Activated T-helper 17 cell treated with anti-CD3 and anti-CD28 coated beads, Interleukin-2, amount 50 U/mL, for 72 hours (primary cell): ENCODE measurements at regions not wholly inside any gene's neighbourhood (a gene's known extent, or its start where the extent isn't known, plus 50 kb on each side); places are given as distances from the start of the nearest gene placed in this dataset.

Source experiments
- ATAC-seq: fragments of 150-1000 bp; cut with Tn5 transposase; replicated peaks from 2 replicates; pipeline ENCODE4 v1.10.0; 2021; ENCODE audit warnings: mild to moderate bottlenecking, moderate library complexity
- H3K27ac Mint-ChIP-seq: one replicate; pipeline ENCODE4 v1.8.0; 2022; ENCODE audit warnings: mixed read lengths
- H3K27me3 Mint-ChIP-seq: one replicate; pipeline ENCODE4 v1.8.0; 2022; ENCODE audit warnings: mixed read lengths
- H3K36me3 Mint-ChIP-seq: one replicate; pipeline ENCODE4 v1.8.0; 2022; ENCODE audit warnings: low read depth, mild to moderate bottlenecking, mixed read lengths
- H3K4me1 Mint-ChIP-seq: one replicate; pipeline ENCODE4 v1.8.0; 2022; ENCODE audit warnings: mixed read lengths
- H3K4me3 Mint-ChIP-seq: one replicate; pipeline ENCODE4 v1.8.0; 2022; ENCODE audit warnings: mild to moderate bottlenecking, mixed read lengths
- H3K9me3 Mint-ChIP-seq: one replicate; pipeline ENCODE4 v1.8.0; 2022; ENCODE audit warnings: mixed read lengths

- Mint-ChIP-seq H3K27ac (no peak overlapping the region), H3K36me3 (no peaks in the 10 kb centered on the region), H3K27me3 (peaks cover 53% of the 10 kb centered on the region), H3K9me3 (no peaks in the 10 kb centered on the region), H3K4me3 (no peak overlapping the region), H3K4me1 (no peaks in the 10 kb centered on the region)
- ATAC-seq: no peak
These were observed 191.4 kb downstream of the BUD13 start for GRCh38 chr11:116581349-116581748.

DNA sequence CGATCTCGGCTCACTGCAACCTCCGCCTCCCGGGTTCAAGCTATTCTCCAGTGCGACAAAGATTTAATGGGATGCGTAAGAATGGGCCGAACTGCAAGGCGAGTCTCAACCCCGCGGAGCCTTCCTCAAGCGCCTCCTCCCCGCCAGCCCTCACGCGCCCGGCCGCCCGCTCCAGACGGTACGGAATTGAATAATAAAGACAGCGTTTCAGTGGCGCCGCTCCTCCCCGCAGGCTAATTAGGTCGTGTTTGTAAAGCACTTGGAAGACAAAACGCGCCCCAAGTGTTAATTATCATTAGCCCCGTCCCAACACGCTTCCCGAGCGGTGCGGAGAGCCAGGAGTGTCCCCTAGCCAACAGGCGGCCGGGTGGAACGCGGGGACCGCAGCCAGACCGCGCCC, 192.0 kb downstream of the BUD13 start:
- no peaks in the 10 kb centered on the region for H3K4me1 Mint-ChIP-seq
- peaks cover 53% of the 10 kb centered on the region for H3K27me3 Mint-ChIP-seq
- H3K27ac Mint-ChIP-seq: no peak overlapping the region
- H3K9me3 Mint-ChIP-seq: no peaks in the 10 kb centered on the region
- no peaks in the 10 kb centered on the region for H3K36me3 Mint-ChIP-seq
- no peak for ATAC-seq
- H3K4me3 Mint-ChIP-seq: no peak overlapping the region

GRCh38 chr11:116579857-116580727, 192.7 kb downstream of the BUD13 start:
- H3K27me3 Mint-ChIP-seq: peaks cover 49% of the 10 kb centered on the region
- H3K4me1 Mint-ChIP-seq: no peaks in the 10 kb centered on the region
- no peaks in the 10 kb centered on the region for H3K36me3 Mint-ChIP-seq
- no peak for ATAC-seq
- no peak overlapping the region for H3K27ac Mint-ChIP-seq
- no peaks in the 10 kb centered on the region for H3K9me3 Mint-ChIP-seq
- H3K4me3 Mint-ChIP-seq: no peak overlapping the region

GRCh38 chr11:116579031-116579653, 193.6 kb downstream of the BUD13 start:
- Mint-ChIP-seq H3K9me3 (no peaks in the 10 kb centered on the region), H3K36me3 (no peaks in the 10 kb centered on the region), H3K4me3 (no peak overlapping the region), H3K4me1 (no peaks in the 10 kb centered on the region), H3K27ac (no peak overlapping the region), H3K27me3 (peaks cover 41% of the 10 kb centered on the region)
- ATAC-seq: no peak

DNA sequence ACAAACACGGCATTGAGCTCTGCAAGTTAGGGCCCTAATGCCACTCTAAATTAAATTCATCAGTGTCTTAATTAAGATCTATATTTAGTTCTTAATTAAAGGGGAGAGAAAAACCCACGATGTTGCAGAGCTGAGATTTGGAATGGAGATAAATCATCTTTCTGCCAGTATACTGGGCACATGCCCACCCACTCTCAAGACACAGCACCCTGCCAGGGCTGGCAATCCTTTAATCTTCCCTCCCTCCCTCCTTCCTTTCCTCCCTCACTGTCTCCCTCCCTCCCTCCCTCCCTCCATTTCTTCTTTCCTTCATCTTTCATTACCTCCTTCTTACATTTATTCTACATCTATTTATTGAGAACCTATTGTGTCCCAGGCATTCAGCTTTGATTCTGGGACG, 194.8 kb downstream of the BUD13 start:
- Mint-ChIP-seq H3K9me3 (no peaks in the 10 kb centered on the region), H3K27ac (no peak overlapping the region), H3K4me3 (no peak overlapping the region), H3K27me3 (peaks cover 34% of the 10 kb centered on the region), H3K36me3 (no peaks in the 10 kb centered on the region), H3K4me1 (no peaks in the 10 kb centered on the region)
- no peak for ATAC-seq

DNA sequence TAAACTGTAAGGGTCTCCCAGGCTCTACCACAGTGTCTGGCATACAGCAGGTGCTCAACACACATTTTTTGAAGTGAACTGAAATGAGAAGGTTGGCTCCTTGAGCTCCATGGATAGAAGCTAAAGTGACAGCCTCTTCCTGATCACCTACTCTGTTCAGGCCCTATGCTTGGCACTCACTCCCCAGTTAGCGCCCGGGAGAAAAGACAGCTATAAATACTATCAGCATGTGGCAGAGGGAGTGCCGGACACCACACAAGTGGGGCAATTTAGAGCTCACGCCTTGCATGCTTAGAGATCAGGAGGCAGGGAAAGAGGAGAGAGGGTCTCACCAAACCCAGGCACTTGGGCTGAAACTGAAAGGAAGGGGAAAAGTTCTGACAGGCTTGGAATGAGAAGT, 195.5 kb downstream of the BUD13 start:
- Mint-ChIP-seq H3K27me3 (peaks cover 33% of the 10 kb centered on the region), H3K4me3 (no peak overlapping the region), H3K36me3 (no peaks in the 10 kb centered on the region), H3K27ac (no peak overlapping the region), H3K9me3 (no peaks in the 10 kb centered on the region), H3K4me1 (no peaks in the 10 kb centered on the region)
- no peak for ATAC-seq

- Mint-ChIP-seq H3K27me3 (peaks cover 26% of the 10 kb centered on the region), H3K4me3 (no peak overlapping the region), H3K9me3 (no peaks in the 10 kb centered on the region), H3K27ac (no peak overlapping the region), H3K4me1 (no peaks in the 10 kb centered on the region), H3K36me3 (no peaks in the 10 kb centered on the region)
- ATAC-seq: no peak
These were observed 196.3 kb downstream of the BUD13 start for GRCh38 chr11:116576526-116576925.

DNA sequence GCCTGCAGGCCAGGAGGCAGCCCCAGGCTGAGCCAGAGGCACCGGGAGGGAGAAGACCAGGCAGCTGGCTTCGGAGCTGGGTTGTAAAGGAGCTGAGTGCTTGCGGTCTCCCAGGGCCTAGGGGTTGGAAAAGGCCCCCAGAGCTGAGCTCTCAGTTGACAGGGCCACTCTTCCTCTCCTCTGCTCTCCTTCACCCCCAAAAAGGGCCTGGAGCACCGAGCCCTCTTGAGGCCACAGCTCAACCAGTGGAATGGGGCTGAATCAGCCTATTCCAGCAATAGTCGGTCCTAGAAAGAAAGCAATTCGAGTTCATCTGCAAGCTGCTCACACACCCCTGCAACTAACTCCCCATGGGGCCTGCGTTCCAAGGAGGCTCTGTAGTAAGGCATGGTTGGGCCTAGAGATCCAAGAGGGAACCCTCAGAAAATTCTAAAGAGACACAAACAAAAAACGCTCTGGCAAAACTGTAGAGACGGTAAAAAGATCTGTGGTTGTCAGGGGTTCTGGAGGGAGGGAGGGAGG, 205.0 kb downstream of the BUD13 start:
- Mint-ChIP-seq H3K27me3 (peaks cover 25% of the 10 kb centered on the region), H3K36me3 (no peaks in the 10 kb centered on the region), H3K27ac (no peak overlapping the region), H3K9me3 (peaks cover 4% of the 10 kb centered on the region), H3K4me3 (no peak overlapping the region), H3K4me1 (no peaks in the 10 kb centered on the region)
- no peak for ATAC-seq

DNA sequence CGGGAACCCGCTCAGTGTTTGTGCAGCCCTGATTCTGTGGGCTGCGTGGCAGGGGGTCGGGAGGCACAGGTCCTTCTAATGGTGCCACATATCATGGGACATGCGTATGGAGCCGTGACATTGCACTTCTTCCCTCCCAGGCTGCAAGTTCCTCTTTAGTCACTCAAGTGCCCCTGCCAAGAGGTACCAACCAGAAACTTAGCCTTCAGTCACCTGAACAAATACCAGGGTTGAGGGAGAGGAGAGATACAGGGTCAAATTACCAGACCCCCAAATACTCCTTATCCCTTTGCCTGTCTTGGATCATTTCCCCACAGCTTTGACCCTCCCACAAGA, 209.1 kb downstream of the BUD13 start:
- H3K27ac Mint-ChIP-seq: no peak overlapping the region
- no peak for ATAC-seq
- H3K27me3 Mint-ChIP-seq: peaks cover 16% of the 10 kb centered on the region
- H3K36me3 Mint-ChIP-seq: no peaks in the 10 kb centered on the region
- H3K4me1 Mint-ChIP-seq: no peaks in the 10 kb centered on the region
- H3K9me3 Mint-ChIP-seq: peaks cover 4% of the 10 kb centered on the region
- no peak overlapping the region for H3K4me3 Mint-ChIP-seq

- Mint-ChIP-seq H3K4me1 (no peaks in the 10 kb centered on the region), H3K27ac (no peak overlapping the region), H3K27me3 (peaks cover 15% of the 10 kb centered on the region), H3K4me3 (no peak overlapping the region), H3K36me3 (no peaks in the 10 kb centered on the region), H3K9me3 (peaks cover 4% of the 10 kb centered on the region)
- no peak for ATAC-seq
These were observed 209.6 kb downstream of the BUD13 start for GRCh38 chr11:116563028-116563711.

DNA sequence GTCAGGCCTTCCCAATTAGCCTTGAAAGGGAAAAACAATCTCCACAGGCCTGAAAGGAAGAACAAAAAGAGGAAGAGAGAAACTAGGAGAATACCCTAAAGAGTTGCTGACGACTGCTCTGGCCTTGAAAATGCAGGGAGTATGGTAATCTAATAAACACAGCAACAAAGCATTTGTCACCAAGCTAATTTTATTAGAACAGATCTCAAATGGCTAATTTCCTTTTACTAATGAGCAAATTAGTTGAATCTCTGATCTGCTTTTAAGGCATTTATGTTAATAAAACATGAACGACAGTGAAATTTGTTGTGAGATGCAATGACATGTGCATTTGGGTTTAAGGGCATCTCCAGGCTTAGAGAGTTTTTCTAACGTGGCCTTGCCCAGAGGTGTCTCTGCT, 212.2 kb downstream of the BUD13 start:
- Mint-ChIP-seq H3K36me3 (no peaks in the 10 kb centered on the region), H3K9me3 (peaks cover 3% of the 10 kb centered on the region), H3K27ac (no peak overlapping the region), H3K4me1 (no peaks in the 10 kb centered on the region), H3K27me3 (peaks cover 8% of the 10 kb centered on the region), H3K4me3 (no peak overlapping the region)
- no peak for ATAC-seq

DNA sequence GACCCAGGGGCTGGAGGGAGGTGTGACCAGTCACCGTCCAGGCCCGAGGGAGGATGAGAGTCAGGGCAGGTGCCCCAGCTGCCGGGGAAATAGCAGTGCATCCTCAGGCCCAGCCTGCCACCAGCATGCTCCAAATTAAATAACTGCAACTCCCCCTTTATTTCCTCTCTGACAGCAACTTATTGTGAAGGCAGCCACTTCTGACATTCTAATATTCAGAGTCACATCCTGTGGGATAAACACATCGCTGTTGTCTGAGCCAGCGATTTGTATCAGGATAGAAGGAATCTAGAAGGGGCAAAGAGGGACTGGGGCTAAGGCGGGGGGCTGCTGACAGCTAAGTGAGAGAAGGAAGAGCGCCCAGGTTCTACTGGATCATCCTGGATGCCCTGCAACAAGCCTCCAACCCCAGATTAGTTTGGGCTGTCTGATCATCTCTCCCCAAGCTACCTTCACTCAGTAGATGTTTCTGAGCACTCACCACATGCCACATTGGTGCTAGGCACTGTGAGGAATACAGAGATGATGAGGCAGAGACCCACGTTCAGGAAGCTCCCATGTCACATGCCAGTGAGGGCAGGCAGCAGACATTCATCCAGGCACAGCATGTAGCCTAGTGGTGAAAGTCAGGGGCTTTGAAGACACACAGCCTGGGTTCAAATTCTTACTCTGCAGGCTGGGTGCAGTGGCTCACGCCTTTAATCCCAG, 214.1 kb downstream of the BUD13 start:
- Mint-ChIP-seq H3K27me3 (peaks cover 7% of the 10 kb centered on the region), H3K36me3 (no peaks in the 10 kb centered on the region), H3K9me3 (peaks cover 4% of the 10 kb centered on the region), H3K4me3 (no peak overlapping the region), H3K4me1 (no peaks in the 10 kb centered on the region), H3K27ac (no peak overlapping the region)
- no peak for ATAC-seq

- H3K9me3 Mint-ChIP-seq: peaks cover 4% of the 10 kb centered on the region
- H3K27ac Mint-ChIP-seq: no peak overlapping the region
- H3K27me3 Mint-ChIP-seq: peaks cover 9% of the 10 kb centered on the region
- no peaks in the 10 kb centered on the region for H3K4me1 Mint-ChIP-seq
- no peak overlapping the region for H3K4me3 Mint-ChIP-seq
- ATAC-seq: no peak
- no peaks in the 10 kb centered on the region for H3K36me3 Mint-ChIP-seq
These were observed 215.5 kb downstream of the BUD13 start for GRCh38 chr11:116557282-116557681.

GRCh38 chr11:116556483-116556882, 216.3 kb downstream of the BUD13 start:
- Mint-ChIP-seq H3K4me1 (no peaks in the 10 kb centered on the region), H3K36me3 (no peaks in the 10 kb centered on the region), H3K27me3 (peaks cover 12% of the 10 kb centered on the region), H3K9me3 (peaks cover 4% of the 10 kb centered on the region), H3K4me3 (no peak overlapping the region), H3K27ac (no peak overlapping the region)
- no peak for ATAC-seq
